ENCODE measurements at regions not wholly inside any gene's neighbourhood (a gene's known extent, or its start where the extent isn't known, plus 50 kb on each side); places are given as distances from the start of the nearest gene placed in this dataset.
A peak's percentile ranks its signal among the peaks of the same experiment; 100 is the strongest.

GRCh38 chr5:66241136-66241825 lies 97.2 kb downstream of the SREK1 start:
- H3K4me3 Mint-ChIP-seq = peak overlapping the region; percentile 65
- Histone ChIP-seq H4K20me1 (ENCODE audit: low read depth) (no peaks in the 10 kb centered on the region), H2AFZ (replicated peaks) (no peak overlapping the region), H3K4me3 (no peak overlapping the region), H3F3A (ENCODE audit: low read depth) (no peaks in the 10 kb centered on the region), H3K9ac (no peak overlapping the region), H3K4me1 (no peaks in the 10 kb centered on the region), H3K79me2 (ENCODE audit: low read depth) (no peaks in the 10 kb centered on the region), H3K9me3 (ENCODE audit: low read depth) (no peaks in the 10 kb centered on the region), H3K27ac (no peak overlapping the region), H3K36me3 (no peaks in the 10 kb centered on the region), H3K4me2 (no peak overlapping the region), H3K27me3 (no peaks in the 10 kb centered on the region)
- H3K4me1 Mint-ChIP-seq = peaks cover 36% of the 10 kb centered on the region
- H3K9me3 Mint-ChIP-seq = peaks cover 11% of the 10 kb centered on the region
- DNase-seq (ENCODE audit: low spot score) = no peak
- H3K27me3 Mint-ChIP-seq (ENCODE audit: insufficient read depth, low read depth) = peaks cover 19% of the 10 kb centered on the region
- TF ChIP-seq CTCF (IDR thresholded peaks at IDR 0.05) (no peak), EZH2 (IDR thresholded peaks at IDR 0.05) (no peak), EZH2phosphoT487 (IDR thresholded peaks at IDR 0.05) (no peak)
- no peak overlapping the region for H3K27ac Mint-ChIP-seq
- H3K36me3 Mint-ChIP-seq = peaks cover 2% of the 10 kb centered on the region

GRCh38 chr5:66242050-66242715 lies 98.1 kb downstream of the SREK1 start:
- H3K9ac ChIP-seq = no peak overlapping the region
- H3K4me2 ChIP-seq = no peak overlapping the region
- no peaks in the 10 kb centered on the region for H4K20me1 ChIP-seq (ENCODE audit: low read depth)
- Mint-ChIP-seq H3K9me3 (peaks cover 4% of the 10 kb centered on the region), H3K36me3 (peaks cover 2% of the 10 kb centered on the region), H3K4me1 (peaks cover 36% of the 10 kb centered on the region), H3K27me3 (ENCODE audit: insufficient read depth, low read depth) (peaks cover 19% of the 10 kb centered on the region), H3K27ac (peak overlapping the region; percentile 38), H3K4me3 (peak overlapping the region; percentile 65)
- no peak overlapping the region for H2AFZ ChIP-seq (replicated peaks)
- H3K27me3 ChIP-seq = no peaks in the 10 kb centered on the region
- H3K79me2 ChIP-seq (ENCODE audit: low read depth) = no peaks in the 10 kb centered on the region
- no peak for TF ChIP-seq EZH2phosphoT487 (IDR thresholded peaks at IDR 0.05)
- no peak for TF ChIP-seq CTCF (IDR thresholded peaks at IDR 0.05)
- TF ChIP-seq EZH2 (IDR thresholded peaks at IDR 0.05) = no peak
- H3F3A ChIP-seq (ENCODE audit: low read depth) = no peaks in the 10 kb centered on the region
- no peak overlapping the region for H3K4me3 ChIP-seq
- H3K36me3 ChIP-seq = no peaks in the 10 kb centered on the region
- DNase-seq (ENCODE audit: low spot score) = peak; percentile 8
- H3K4me1 ChIP-seq = no peaks in the 10 kb centered on the region
- no peak overlapping the region for H3K27ac ChIP-seq
- no peaks in the 10 kb centered on the region for H3K9me3 ChIP-seq (ENCODE audit: low read depth)

GRCh38 chr5:66246608-66247007 lies 102.5 kb downstream of the SREK1 start:
- Histone ChIP-seq H3K4me2 (no peak overlapping the region), H3F3A (ENCODE audit: low read depth) (no peaks in the 10 kb centered on the region), H3K9ac (no peak overlapping the region), H3K9me3 (ENCODE audit: low read depth) (no peaks in the 10 kb centered on the region), H3K36me3 (no peaks in the 10 kb centered on the region), H3K4me1 (no peaks in the 10 kb centered on the region), H3K27ac (no peak overlapping the region), H3K4me3 (no peak overlapping the region), H3K79me2 (ENCODE audit: low read depth) (no peaks in the 10 kb centered on the region), H3K27me3 (no peaks in the 10 kb centered on the region), H2AFZ (replicated peaks) (no peak overlapping the region), H4K20me1 (ENCODE audit: low read depth) (no peaks in the 10 kb centered on the region)
- DNase-seq (ENCODE audit: low spot score) = no peak
- no peaks in the 10 kb centered on the region for H3K9me3 Mint-ChIP-seq
- no peak overlapping the region for H3K27ac Mint-ChIP-seq
- peaks cover 22% of the 10 kb centered on the region for H3K4me1 Mint-ChIP-seq
- H3K27me3 Mint-ChIP-seq (ENCODE audit: insufficient read depth, low read depth) = peaks cover 13% of the 10 kb centered on the region
- peaks cover 2% of the 10 kb centered on the region for H3K36me3 Mint-ChIP-seq
- TF ChIP-seq CTCF (IDR thresholded peaks at IDR 0.05) (no peak), EZH2 (IDR thresholded peaks at IDR 0.05) (no peak), EZH2phosphoT487 (IDR thresholded peaks at IDR 0.05) (no peak)
- H3K4me3 Mint-ChIP-seq = no peak overlapping the region

All from neural progenitor cell (in vitro differentiated cells).